Duodenal mucosa (tissue), 2 donors: ENCODE measurements at regions not wholly inside any gene's neighbourhood (a gene's known extent, or its start where the extent isn't known, plus 50 kb on each side); places are given as distances from the start of the nearest gene placed in this dataset.
"Not testable (repeated sequence)": the region's sequence is repeated elsewhere in the genome, so short reads cannot be mapped to it uniquely, and the experiment has no call there.

Experiments
- H3K27ac ChIP-seq: one replicate; pipeline ENCODE4 v1.7.0; 2013; ENCODE audit warnings: low read depth, low read length
- H3K27me3 ChIP-seq, 2 donors: one replicate each; pipeline ENCODE4 v1.7.0; 2013; ENCODE audit warnings: low read length in 2 of 2, control low read depth in 1 of 2; ENCODE audit not compliant: insufficient read depth in 2 of 2, control insufficient read depth in 1 of 2
- H3K36me3 ChIP-seq, 2 donors: one replicate each; pipeline ENCODE4 v1.7.0; 2013; ENCODE audit warnings: low read length in 2 of 2, control low read depth in 1 of 2; ENCODE audit not compliant: insufficient read depth in 2 of 2, control insufficient read depth in 1 of 2
- H3K4me1 ChIP-seq, 2 donors: one replicate each; pipeline ENCODE4 v1.7.0; 2013; ENCODE audit warnings: low read length in 2 of 2, control low read depth in 1 of 2; ENCODE audit not compliant: insufficient read depth in 2 of 2, control insufficient read depth in 1 of 2
- H3K4me3 ChIP-seq, 2 donors: one replicate each; pipeline ENCODE4 v1.7.0; 2013; ENCODE audit warnings: low read length in 2 of 2, low read depth in 1 of 2
- H3K9ac ChIP-seq, 2 donors: one replicate each; pipeline ENCODE4 v1.7.0; 2013; ENCODE audit warnings: low read length in 2 of 2, low read depth in 1 of 2
- H3K9me3 ChIP-seq, 2 donors: one replicate each; pipeline ENCODE4 v1.7.0; 2013; ENCODE audit warnings: low read length in 2 of 2, control low read depth in 1 of 2; ENCODE audit not compliant: control insufficient read depth in 1 of 2

DNA sequence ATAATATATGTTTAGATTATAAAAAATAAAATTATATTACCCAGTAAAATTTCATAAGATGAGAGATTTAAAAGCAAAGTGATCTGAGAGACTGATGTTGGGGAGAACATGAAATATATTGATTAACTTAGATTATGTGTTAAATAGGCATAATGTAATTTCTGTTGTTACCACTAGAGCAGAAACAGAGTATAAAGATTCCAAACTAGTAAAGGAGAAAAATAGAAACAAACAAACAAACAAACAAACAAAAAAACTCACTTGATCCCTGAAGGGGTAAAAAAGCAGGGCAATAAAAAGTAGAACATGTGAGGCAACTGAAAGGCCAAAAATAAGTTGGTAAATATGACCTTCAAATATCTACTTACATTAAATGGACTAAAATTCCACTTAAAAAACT is 640.4 kb upstream of the RGS18 start:
- Histone ChIP-seq H3K27me3 (no peaks in the 10 kb centered on the region), H3K4me1 (no peaks in the 10 kb centered on the region), H3K9ac (no peak overlapping the region), H3K4me3 (no peak overlapping the region), H3K36me3 (no peaks in the 10 kb centered on the region), H3K27ac (no peak overlapping the region), H3K9me3 (no peaks in the 10 kb centered on the region)

DNA sequence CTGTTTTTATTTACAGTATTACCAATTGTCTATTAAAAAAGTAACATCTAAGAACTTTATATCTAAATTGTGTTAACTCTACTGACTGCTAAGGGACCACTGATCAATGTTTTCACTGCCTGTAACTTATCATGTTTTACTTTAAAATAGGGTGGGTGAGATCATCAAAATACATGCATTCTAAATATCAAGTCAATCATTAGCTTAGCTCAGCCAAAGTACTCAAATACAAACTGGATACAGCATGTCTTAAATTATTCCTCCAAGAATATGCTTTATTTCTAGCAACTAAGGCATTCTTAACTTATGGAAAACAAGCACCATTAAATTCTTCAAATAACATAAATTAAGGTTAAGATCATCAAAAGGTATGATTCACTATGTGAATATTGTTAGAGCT is 638.7 kb upstream of the RGS18 start:
- Histone ChIP-seq H3K36me3 (no peaks in the 10 kb centered on the region), H3K27ac (no peak overlapping the region), H3K27me3 (no peaks in the 10 kb centered on the region), H3K4me1 (no peaks in the 10 kb centered on the region), H3K9ac (no peak overlapping the region), H3K4me3 (no peak overlapping the region), H3K9me3 (no peaks in the 10 kb centered on the region)

DNA sequence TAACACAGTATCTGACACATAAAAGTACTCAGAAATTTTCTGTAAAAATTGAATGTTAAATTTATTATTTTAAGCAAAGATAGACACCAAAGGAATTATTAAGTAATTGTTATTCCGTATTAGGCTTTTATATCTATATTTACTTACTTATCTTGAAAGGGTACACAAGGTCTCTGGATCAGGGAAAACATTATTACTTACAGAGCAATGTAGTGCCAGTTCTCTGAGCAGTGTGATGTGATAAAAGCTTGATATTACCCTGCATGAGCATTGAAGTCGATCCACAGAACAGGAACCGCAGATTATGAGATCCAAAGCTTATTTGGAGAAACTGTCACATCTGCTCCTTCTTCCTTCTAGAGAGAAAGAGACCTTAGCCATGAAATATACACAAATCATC is 637.9 kb upstream of the RGS18 start:
- Histone ChIP-seq H3K9me3 (no peaks in the 10 kb centered on the region), H3K4me3 (no peak overlapping the region), H3K27me3 (no peaks in the 10 kb centered on the region), H3K4me1 (no peaks in the 10 kb centered on the region), H3K27ac (no peak overlapping the region), H3K36me3 (no peaks in the 10 kb centered on the region), H3K9ac (no peak overlapping the region)

GRCh38 chr1:191525944-191526343 is 632.3 kb upstream of the RGS18 start:
- H3K9ac ChIP-seq, H3K9me3 ChIP-seq, H3K27ac ChIP-seq, H3K36me3 ChIP-seq, H3K27me3 ChIP-seq, H3K4me1 ChIP-seq, H3K4me3 ChIP-seq: not testable (repeated sequence)

DNA sequence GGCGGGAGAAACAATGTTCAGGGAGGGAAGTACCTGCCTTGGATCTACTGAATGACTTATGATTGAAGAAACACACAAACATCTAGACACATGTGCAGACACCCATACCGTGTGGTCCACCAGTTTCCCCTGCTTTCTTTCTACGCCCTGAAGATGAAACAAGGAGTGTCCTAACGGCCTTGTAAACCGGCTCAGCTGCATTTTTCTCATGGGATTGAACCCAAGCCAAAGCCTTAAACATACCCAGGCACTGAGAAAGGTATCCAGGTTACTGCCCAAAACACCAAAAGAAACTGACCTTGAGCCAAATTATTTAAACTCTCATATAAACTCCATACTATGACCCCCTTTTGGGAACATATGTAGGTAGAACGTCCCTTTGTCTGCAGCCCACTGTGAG is 630.0 kb upstream of the RGS18 start:
- H3K27me3 ChIP-seq = no peaks in the 10 kb centered on the region
- H3K4me1 ChIP-seq = no peaks in the 10 kb centered on the region
- H3K9me3 ChIP-seq = no peaks in the 10 kb centered on the region
- no peaks in the 10 kb centered on the region for H3K36me3 ChIP-seq
- no peak overlapping the region for H3K27ac ChIP-seq
- H3K9ac ChIP-seq = no peak overlapping the region
- H3K4me3 ChIP-seq = no peak overlapping the region

DNA sequence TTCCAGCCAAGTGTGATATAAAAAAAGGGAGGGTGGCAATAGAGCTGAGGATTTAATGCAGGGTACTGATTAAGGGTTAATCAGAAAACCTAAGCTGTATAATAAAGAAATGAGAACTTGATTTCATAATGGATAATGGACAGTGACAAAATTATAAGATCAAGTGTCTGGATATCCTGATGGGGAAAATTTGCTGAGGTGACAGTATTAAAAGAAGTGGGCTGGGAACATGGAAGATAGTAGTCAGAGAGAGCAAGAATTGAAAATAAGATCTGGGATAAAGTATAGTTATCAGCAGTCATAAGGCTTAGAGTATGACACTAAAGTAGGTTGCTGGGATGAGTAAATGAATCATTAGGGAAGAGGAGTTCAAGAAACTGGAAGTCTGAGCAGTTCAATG is 627.3 kb upstream of the RGS18 start:
- no peaks in the 10 kb centered on the region for H3K4me1 ChIP-seq
- no peak overlapping the region for H3K4me3 ChIP-seq
- no peaks in the 10 kb centered on the region for H3K36me3 ChIP-seq
- H3K9me3 ChIP-seq = no peaks in the 10 kb centered on the region
- no peak overlapping the region for H3K9ac ChIP-seq
- no peak overlapping the region for H3K27ac ChIP-seq
- H3K27me3 ChIP-seq = no peaks in the 10 kb centered on the region

DNA sequence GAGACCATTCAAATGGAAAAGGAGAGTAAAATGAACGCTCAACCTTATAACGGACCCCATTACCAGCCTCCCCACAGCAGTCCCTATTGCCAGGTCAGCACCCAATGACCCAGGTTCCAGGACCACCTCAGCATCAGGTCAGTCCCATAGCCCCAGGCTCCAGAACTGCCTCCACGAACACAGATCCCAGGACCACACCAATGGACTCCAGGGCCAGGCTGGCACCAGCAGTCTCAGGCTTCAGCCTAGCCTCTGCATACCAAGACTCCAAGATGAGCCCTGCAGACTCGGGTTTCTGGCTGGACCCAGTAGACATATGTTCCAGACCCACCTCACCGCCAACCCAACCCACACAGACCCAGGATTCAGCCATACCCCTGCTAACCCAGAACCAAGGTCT is 625.0 kb upstream of the RGS18 start:
- Histone ChIP-seq H3K9me3 (peaks cover 5 to 10% of the 10 kb centered on the region in 2 donors), H3K27me3 (no peaks in the 10 kb centered on the region)

DNA sequence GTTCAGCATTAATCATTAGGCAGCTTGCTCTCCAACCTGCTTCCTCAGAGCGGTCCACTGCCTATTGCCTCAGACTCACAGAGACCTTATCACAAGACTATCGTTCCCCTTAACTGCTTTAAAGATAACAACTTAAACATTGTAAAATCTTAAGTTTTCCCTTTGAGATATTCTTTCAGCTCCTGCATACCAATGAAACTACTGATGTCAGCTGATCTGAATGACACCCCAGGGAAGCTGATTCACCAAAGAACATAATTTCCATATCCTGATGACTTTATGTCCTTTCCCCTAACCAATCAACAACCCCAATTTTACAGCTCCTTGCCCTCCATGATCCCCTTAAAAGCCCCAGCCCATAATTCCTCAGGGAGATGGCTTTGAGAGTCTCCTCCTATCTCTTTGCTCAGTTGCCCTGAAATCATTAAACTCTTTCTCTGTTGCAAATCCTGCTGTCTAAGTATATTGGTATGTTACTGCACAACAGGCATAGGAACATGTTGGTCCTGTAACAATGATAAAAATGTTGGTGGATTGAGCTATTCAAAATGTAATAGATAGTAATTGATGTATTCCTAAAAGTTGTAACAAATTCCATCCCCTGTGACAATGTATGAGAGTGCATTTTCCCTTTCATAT is 621.4 kb upstream of the RGS18 start:
- Histone ChIP-seq H3K36me3 (no peaks in the 10 kb centered on the region), H3K27ac (no peak overlapping the region), H3K4me3 (no peak overlapping the region), H3K27me3 (no peaks in the 10 kb centered on the region), H3K9ac (no peak overlapping the region), H3K9me3 (peaks cover 5 to 10% of the 10 kb centered on the region in 2 donors), H3K4me1 (no peaks in the 10 kb centered on the region)

More for the DNA sequence above, 625.0 kb upstream of the RGS18 start:
- no peak overlapping the region for H3K27ac ChIP-seq
- no peaks in the 10 kb centered on the region for H3K36me3 ChIP-seq
- no peaks in the 10 kb centered on the region for H3K4me1 ChIP-seq
- no peak overlapping the region for H3K9ac ChIP-seq
- H3K4me3 ChIP-seq = no peak overlapping the region

DNA sequence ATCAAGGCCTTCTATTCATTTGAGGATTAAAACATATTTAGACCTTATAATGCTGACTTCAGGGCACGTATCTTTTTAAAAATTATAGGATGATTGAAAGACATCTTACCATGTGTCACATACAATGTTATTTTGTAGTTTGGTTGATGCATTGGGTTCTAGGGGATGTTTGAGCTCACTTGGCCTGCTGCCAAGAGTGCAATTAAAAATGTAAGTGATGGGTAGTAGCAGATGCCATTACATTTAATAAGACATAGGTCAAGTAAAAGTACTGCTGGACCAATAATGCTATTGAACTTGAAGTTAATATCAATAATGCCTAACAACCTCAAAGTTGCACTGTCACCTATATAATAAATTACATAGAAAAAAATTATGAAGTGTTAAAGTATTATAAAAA is 616.5 kb upstream of the RGS18 start:
- Histone ChIP-seq H3K4me3 (no peak overlapping the region), H3K9ac (no peak overlapping the region), H3K27me3 (no peaks in the 10 kb centered on the region), H3K36me3 (no peaks in the 10 kb centered on the region), H3K4me1 (no peaks in the 10 kb centered on the region), H3K9me3 (peaks cover 5 to 7% of the 10 kb centered on the region in 2 donors), H3K27ac (no peak overlapping the region)

- peaks cover 0 to under 1% of the 10 kb centered on the region in 2 donors for H3K9me3 ChIP-seq
- no peak overlapping the region for H3K9ac ChIP-seq
- H3K4me3 ChIP-seq = no peak overlapping the region
- no peaks in the 10 kb centered on the region for H3K4me1 ChIP-seq
- H3K27me3 ChIP-seq = no peaks in the 10 kb centered on the region
- no peaks in the 10 kb centered on the region for H3K36me3 ChIP-seq
- H3K27ac ChIP-seq = no peak overlapping the region
Observed at GRCh38 chr1:191542444-191542843, 615.8 kb upstream of the RGS18 start.

DNA sequence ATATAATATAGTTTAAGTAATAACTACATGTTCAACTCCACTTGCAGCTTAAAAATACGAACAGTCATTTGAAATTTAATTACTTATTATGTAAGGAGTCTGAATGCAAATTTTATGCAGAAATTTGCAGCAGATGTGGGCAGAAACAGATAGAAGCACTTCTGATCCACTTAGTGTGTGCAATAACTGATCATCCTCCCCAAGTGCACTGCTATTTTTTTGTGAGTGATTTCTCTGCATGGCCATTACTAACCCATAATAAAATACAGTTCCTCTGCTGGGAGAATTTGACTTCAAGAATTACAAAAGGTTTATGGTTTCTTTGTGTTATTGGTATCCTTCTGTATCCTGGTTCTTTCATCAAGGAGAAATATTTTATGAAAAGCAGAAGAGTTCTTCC is 611.5 kb upstream of the RGS18 start:
- H3K36me3 ChIP-seq = no peaks in the 10 kb centered on the region
- no peaks in the 10 kb centered on the region for H3K4me1 ChIP-seq
- no peak overlapping the region for H3K4me3 ChIP-seq
- no peaks in the 10 kb centered on the region for H3K9me3 ChIP-seq
- H3K27me3 ChIP-seq = no peaks in the 10 kb centered on the region
- H3K27ac ChIP-seq = no peak overlapping the region
- no peak overlapping the region for H3K9ac ChIP-seq
